H1 (cell line): ENCODE measurements at regions not wholly inside any gene's neighbourhood (a gene's known extent, or its start where the extent isn't known, plus 50 kb on each side); places are given as distances from the start of the nearest gene placed in this dataset.

Experiments used
- CTCF ChIA-PET: fragments of 300-600 bp; sonication (Branson Sonifier 250); formaldehyde crosslinking; loops from one replicate; lab custom pipeline; 2021; ENCODE audit not compliant: partially characterized antibody; lab: Charles Lee
- POLR2A ChIA-PET: fragments of 300-600 bp; sonication (Branson Sonifier 250); formaldehyde crosslinking; loops from one replicate; lab custom pipeline; 2021; ENCODE audit warnings: inconsistent platforms; ENCODE audit not compliant: partially characterized antibody; lab: Charles Lee
- DNase-seq, 2 experiments: peaks; one replicate each; pipeline versions ENCODE4 v3.0.0 to v3.0.0-alpha.2; 2010 to 2022; ENCODE audit warnings: low spot score in 2 of 2, low read depth in 1 of 2, mixed read lengths in 1 of 2
- FAIRE-seq: peaks from 2 replicates; lab custom pipeline; 2011; peaks lifted over from hg19 to GRCh38; lab: Jason Lieb, UNC
- H2AFZ ChIP-seq: 2 replicates; pipeline ENCODE4 v1.8.1; 2012; ENCODE audit warnings: low read length, inconsistent platforms
- H2AK5ac ChIP-seq: 2 replicates; pipeline ENCODE4 v1.6.1; 2013; ENCODE audit warnings: low read depth, low read length
- H2BK120ac ChIP-seq: replicated peaks from 2 replicates; pipeline ENCODE3; 2013; ENCODE audit warnings: low read depth, low read length, inconsistent platforms
- H2BK12ac ChIP-seq: 2 replicates; pipeline ENCODE4 v1.6.1; 2013; ENCODE audit warnings: low read depth, low read length
- H2BK15ac ChIP-seq: 2 replicates; pipeline ENCODE4 v1.6.1; 2013; ENCODE audit warnings: low read length
- H2BK20ac ChIP-seq: 2 replicates; pipeline ENCODE4 v1.6.1; 2013; ENCODE audit warnings: low read length
- H2BK5ac ChIP-seq: 2 replicates; pipeline ENCODE4 v1.6.1; 2013; ENCODE audit warnings: low read depth, low read length
- H3K14ac ChIP-seq: 2 replicates; pipeline ENCODE4 v1.6.1; 2013; ENCODE audit warnings: inconsistent platforms; ENCODE audit not compliant: insufficient read length
- H3K18ac ChIP-seq: 2 replicates; pipeline ENCODE4 v1.6.1; 2013; ENCODE audit warnings: low read length; ENCODE audit errors: extremely low read depth
- H3K23ac ChIP-seq: 2 replicates; pipeline ENCODE4 v1.6.1; 2013; ENCODE audit warnings: inconsistent platforms; ENCODE audit not compliant: insufficient read length
- H3K23me2 ChIP-seq: 2 replicates; pipeline ENCODE4 v1.6.1; 2013; ENCODE audit warnings: low read depth, low read length
- H3K27ac ChIP-seq: 2 replicates; pipeline ENCODE4 v1.6.1; 2011; ENCODE audit warnings: low read depth, low read length, inconsistent platforms
- H3K27me3 ChIP-seq, 4 experiments: replicated peaks in 1 of 4; 1 replicate in 1 of 4; 2 replicates in 3 of 4; pipeline versions ENCODE4 v1.6.1 to v1.8.1; 2011 to 2013; ENCODE audit warnings: low read length in 3 of 4, mild to moderate bottlenecking in 3 of 4, inconsistent platforms in 2 of 4, mixed read lengths in 2 of 4, moderate library complexity in 1 of 4; ENCODE audit not compliant: control insufficient read depth in 3 of 4, insufficient read depth in 3 of 4; ENCODE audit errors: extremely low read depth in 1 of 4
- H3K36me3 ChIP-seq, 4 experiments: 2 replicates each; pipeline versions ENCODE4 v1.6.1 to v1.8.1; 2011 to 2013; ENCODE audit warnings: mild to moderate bottlenecking in 4 of 4, low read length in 3 of 4, moderate library complexity in 2 of 4, control low read depth in 1 of 4, inconsistent platforms in 1 of 4; ENCODE audit not compliant: insufficient read depth in 4 of 4, control insufficient read depth in 2 of 4
- H3K4ac ChIP-seq: replicated peaks from 2 replicates; pipeline ENCODE3; 2013; ENCODE audit warnings: low read length, low read depth, mixed read lengths, inconsistent platforms; ENCODE audit not compliant: insufficient read length
- H3K4me1 ChIP-seq, 4 experiments: replicated peaks in 1 of 4; 1 replicate in 1 of 4; 2 replicates in 3 of 4; pipeline versions ENCODE4 v1.6.1 to v1.8.1; 2011 to 2013; ENCODE audit warnings: low read length in 3 of 4, inconsistent platforms in 2 of 4, mixed read lengths in 1 of 4; ENCODE audit not compliant: insufficient read depth in 4 of 4, control insufficient read depth in 3 of 4
- H3K4me2 ChIP-seq, 2 experiments: 2 replicates each; pipeline versions ENCODE4 v1.6.1 to v1.8.1; 2011 to 2013; ENCODE audit warnings: low read depth in 2 of 2, low read length in 2 of 2, control low read depth in 1 of 2, inconsistent platforms in 1 of 2, mild to moderate bottlenecking in 1 of 2; ENCODE audit not compliant: insufficient read depth in 1 of 2
- H3K4me3 ChIP-seq, 4 experiments: fragments of 200-600, 300-600 bp in 1 of 4; sonication (generic), shearing (Covaris generic), sonication (Bioruptor Twin) in 1 of 4; 2 replicates each; pipeline versions ENCODE4 v1.5.1 to v1.8.1; 2011 to 2016; ENCODE audit warnings: low read length in 4 of 4, low read depth in 3 of 4, control low read depth in 2 of 4, inconsistent platforms in 2 of 4, mild to moderate bottlenecking in 2 of 4, mixed read lengths in 1 of 4, moderate library complexity in 1 of 4; ENCODE audit not compliant: insufficient read depth in 2 of 4; ENCODE audit errors: extremely low read depth in 1 of 4
- H3K56ac ChIP-seq: replicated peaks from 2 replicates; pipeline ENCODE3; 2013; ENCODE audit warnings: low read depth, mild to moderate bottlenecking, mixed read lengths, low read length, inconsistent platforms; ENCODE audit not compliant: insufficient read length
- H3K79me1 ChIP-seq: 2 replicates; pipeline ENCODE4 v1.6.1; 2013; ENCODE audit warnings: low read depth, low read length, control low read depth
- H3K79me2 ChIP-seq, 2 experiments: 2 replicates each; pipeline versions ENCODE4 v1.6.1 to v1.8.1; 2012 to 2013; ENCODE audit warnings: low read length in 2 of 2, mild to moderate bottlenecking in 2 of 2, inconsistent platforms in 1 of 2; ENCODE audit not compliant: insufficient read depth in 2 of 2, control insufficient read depth in 1 of 2
- H3K9ac ChIP-seq, 4 experiments: replicated peaks in 1 of 4; 1 replicate in 1 of 4; 2 replicates in 3 of 4; pipeline versions ENCODE4 v1.6.1 to v1.8.1; 2011 to 2013; ENCODE audit warnings: low read depth in 3 of 4, low read length in 3 of 4, control low read depth in 2 of 4, mild to moderate bottlenecking in 2 of 4, moderate library complexity in 2 of 4, inconsistent platforms in 1 of 4; ENCODE audit errors: extremely low read depth in 1 of 4
- H3K9me3 ChIP-seq, 2 experiments: 2 replicates each; pipeline versions ENCODE4 v1.6.1 to v1.8.1; 2012 to 2013; ENCODE audit warnings: mild to moderate bottlenecking in 2 of 2, moderate library complexity in 2 of 2, control low read depth in 1 of 2, inconsistent platforms in 1 of 2, low read depth in 1 of 2, low read length in 1 of 2, mixed read lengths in 1 of 2; ENCODE audit not compliant: insufficient read depth in 2 of 2
- H4K20me1 ChIP-seq, 2 experiments: replicated peaks in 1 of 2; 2 replicates each; pipeline versions ENCODE3 to v1.8.1; 2011 to 2013; ENCODE audit warnings: inconsistent platforms in 2 of 2, low read length in 2 of 2, mild to moderate bottlenecking in 1 of 2; ENCODE audit not compliant: insufficient read depth in 2 of 2, control insufficient read depth in 1 of 2
- H4K5ac ChIP-seq: 2 replicates; pipeline ENCODE4 v1.6.1; 2013; ENCODE audit warnings: low read length, low read depth, mixed read lengths, inconsistent platforms; ENCODE audit not compliant: insufficient read length
- H4K8ac ChIP-seq: 2 replicates; pipeline ENCODE4 v1.8.0; 2013; ENCODE audit warnings: mild to moderate bottlenecking, moderate library complexity, low read length, inconsistent platforms; ENCODE audit not compliant: insufficient read depth; ENCODE audit errors: extremely low read depth
- H4K91ac ChIP-seq: replicated peaks from 2 replicates; pipeline ENCODE3; 2013; ENCODE audit warnings: low read length, mixed read lengths, inconsistent platforms; ENCODE audit not compliant: insufficient read length
- CTBP2 ChIP-seq: IDR thresholded peaks from 2 replicates; pipeline ENCODE4 v1.7.0; 2011; ENCODE audit warnings: borderline replicate concordance, mild to moderate bottlenecking, moderate library complexity, mixed read lengths, low read length; ENCODE audit not compliant: insufficient read depth, insufficient read length
- RXRA ChIP-seq: IDR thresholded peaks from 2 replicates; pipeline ENCODE4 v1.6.1; 2011; ENCODE audit warnings: low read depth, mild to moderate bottlenecking, low read length, moderate library complexity; ENCODE audit not compliant: insufficient read depth
- SIRT6 ChIP-seq: IDR thresholded peaks from one replicate; pipeline ENCODE4 v1.7.1; 2012; ENCODE audit warnings: low read length, inconsistent platforms
- WGBS, 2 experiments: shearing (Covaris generic) in 1 of 2; methylation state at CpG; one replicate each; pipeline versions ENCODE4 v1.1.6 to v1.1.7; 2013 to 2015; ENCODE audit warnings: low lambda C conversion rate in 2 of 2, mixed read lengths in 2 of 2, inconsistent platforms in 1 of 2, low coverage in 1 of 2, missing lambda C conversion rate in 1 of 2; ENCODE audit not compliant: insufficient replicate concordance in 2 of 2, insufficient coverage in 1 of 2, insufficient read length in 1 of 2; ENCODE audit errors: extremely low coverage in 1 of 2, missing lambda C conversion rate in 1 of 2; 5-methylcytosine and 5-hydroxymethylcytosine counted together

DNA sequence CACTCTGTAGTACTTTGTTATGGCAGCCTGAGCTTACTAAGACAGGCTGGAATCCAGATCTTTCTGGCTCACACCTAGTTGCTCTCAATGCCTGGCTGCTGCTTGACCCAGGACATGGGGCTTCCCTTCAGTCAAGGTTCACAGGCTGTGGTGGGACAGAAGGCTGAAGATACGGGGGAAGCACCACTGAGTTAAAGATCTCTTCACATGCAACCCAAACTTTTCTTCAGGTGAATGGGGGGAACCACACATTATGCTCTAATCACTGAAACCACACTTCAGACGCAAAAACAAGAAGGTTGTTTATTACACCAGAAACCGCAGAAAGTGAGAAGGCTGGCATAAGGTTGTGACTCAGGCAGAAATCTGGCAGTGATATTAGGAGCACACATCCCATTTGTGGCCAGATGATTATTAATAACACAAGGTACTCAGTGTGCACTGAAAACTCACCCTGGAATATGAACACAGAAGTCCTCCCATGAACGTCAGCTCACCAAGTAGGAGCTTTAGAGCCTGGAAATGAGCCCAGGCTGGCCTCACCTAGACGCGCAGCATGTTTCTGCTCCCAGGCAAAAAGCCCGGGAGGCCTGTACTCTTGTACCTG lies 230.5 kb upstream of the CHRNA7 start:
- WGBS, 2 experiments = 90% methylated on average over 7 of the region's 7 CpGs; no CpG with 5 or more reads in 1 of the 2 experiments
- CTCF ChIA-PET = no interaction called here
- no peak for FAIRE-seq
- TF ChIP-seq CTBP2 = no peak
- TF ChIP-seq RXRA = no peak
- TF ChIP-seq SIRT6 = no peak

More for the DNA sequence above, 230.5 kb upstream of the CHRNA7 start:
- H3K18ac ChIP-seq = no peak overlapping the region
- H2BK5ac ChIP-seq = no peak overlapping the region
- POLR2A ChIA-PET = no interaction called here
- no peaks in the 10 kb centered on the region for H3K79me1 ChIP-seq
- H3K23ac ChIP-seq = no peak overlapping the region
- H2BK120ac ChIP-seq = no peak overlapping the region
- H3K4me2 ChIP-seq = no peak overlapping the region
- H2BK20ac ChIP-seq = no peak overlapping the region
- no peak overlapping the region for H3K56ac ChIP-seq
- no peak overlapping the region for H3K9ac ChIP-seq
- no peak overlapping the region for H2BK12ac ChIP-seq
- H3K23me2 ChIP-seq = no peaks in the 10 kb centered on the region
- H3K14ac ChIP-seq = no peak overlapping the region
- H4K5ac ChIP-seq = no peak overlapping the region
- no peak overlapping the region for H3K4ac ChIP-seq
- H2AFZ ChIP-seq = no peak overlapping the region
- peaks cover 0 to 6% (median 0%) of the 10 kb centered on the region in 4 experiments; a peak in 1 of 7 replicates for H3K4me1 ChIP-seq
- H3K9me3 ChIP-seq = no peaks in the 10 kb centered on the region
- H3K36me3 ChIP-seq = no peaks in the 10 kb centered on the region
- no peak overlapping the region for H3K27ac ChIP-seq
- H4K20me1 ChIP-seq = no peaks in the 10 kb centered on the region
- no peak overlapping the region for H2BK15ac ChIP-seq
- H4K91ac ChIP-seq = no peak overlapping the region
- H3K4me3 ChIP-seq = no peak overlapping the region
- no peaks in the 10 kb centered on the region for H3K27me3 ChIP-seq
- H4K8ac ChIP-seq = no peak overlapping the region
- no peak for DNase-seq
- H3K79me2 ChIP-seq = no peaks in the 10 kb centered on the region
- H2AK5ac ChIP-seq = no peak overlapping the region
